Kidney (tissue), 13 donors: ENCODE measurements at regions not wholly inside any gene's neighbourhood (a gene's known extent, or its start where the extent isn't known, plus 50 kb on each side); places are given as distances from the start of the nearest gene placed in this dataset.
A peak's percentile ranks its signal among the peaks of the same experiment; 100 is the strongest.

Experiments
- DNase-seq, 5 donors: peaks; one replicate each; pipeline ENCODE4 v3.0.0-alpha.2; 2013 to 2020
- FAIRE-seq: peaks from 2 replicates; lab custom pipeline; 2012; peaks lifted over from hg19 to GRCh38; lab: Jason Lieb, UNC
- H3K27ac ChIP-seq, 2 donors: one replicate each; pipeline ENCODE4 v1.7.0; 2013; ENCODE audit warnings: low read depth in 2 of 2, low read length in 2 of 2, inconsistent platforms in 1 of 2
- H3K27me3 ChIP-seq: one replicate; pipeline ENCODE4 v1.7.1; 2013; ENCODE audit warnings: low read length, inconsistent platforms; ENCODE audit not compliant: control insufficient read depth, insufficient read depth
- H3K36me3 ChIP-seq, 3 donors: one replicate each; pipeline versions ENCODE4 v1.7.0 to v1.7.1; 2013; ENCODE audit warnings: low read length in 3 of 3, control low read depth in 1 of 3, inconsistent platforms in 1 of 3; ENCODE audit not compliant: insufficient read depth in 3 of 3, control insufficient read depth in 2 of 3
- H3K4me1 ChIP-seq, 3 donors: one replicate each; pipeline versions ENCODE4 v1.7.0 to v1.7.1; 2013; ENCODE audit warnings: low read length in 3 of 3, inconsistent platforms in 1 of 3, low read depth in 1 of 3; ENCODE audit not compliant: control insufficient read depth in 2 of 3, insufficient read depth in 2 of 3
- H3K4me3 ChIP-seq, 3 donors: one replicate each; pipeline versions ENCODE4 v1.7.0 to v1.8.1; 2013; ENCODE audit warnings: low read length in 3 of 3, control low read depth in 1 of 3, inconsistent platforms in 1 of 3
- H3K9ac ChIP-seq, 3 donors: one replicate each; pipeline versions ENCODE4 v1.7.0 to v1.7.1; 2013; ENCODE audit warnings: low read length in 3 of 3, control low read depth in 1 of 3, inconsistent platforms in 1 of 3
- H3K9me3 ChIP-seq, 3 donors: one replicate each; pipeline versions ENCODE4 v1.7.0 to v1.7.1; 2013; ENCODE audit warnings: low read length in 3 of 3, control low read depth in 1 of 3, inconsistent platforms in 1 of 3; ENCODE audit not compliant: control insufficient read depth in 2 of 3, insufficient read depth in 1 of 3
- CTCF ChIP-seq: IDR thresholded peaks from 3 replicates; pipeline ENCODE4 v1.5.1; 2012; ENCODE audit warnings: mild to moderate bottlenecking, moderate library complexity, borderline replicate concordance; ENCODE audit not compliant: insufficient read depth; ENCODE audit errors: extremely low read depth
- intact Hi-C: fragments of 100-400 bp; cut with DNase I; formaldehyde crosslinking; loops from one replicate; pipeline ENCODE4 v1.11.1; 2022
- donor health status: control.
- donor health status: control.
- donor health status: control.
- donor health status: control.
- donor health status: control.
- donor health status: DM: yes; HTN: yes; CAD: no.
- donor health status: Normal renal cell carcinoma (clear cell type).

GRCh38 chr2:16189029-16189835 is 248.9 kb downstream of the MYCN start:
- no peaks in the 10 kb centered on the region for H3K36me3 ChIP-seq
- H3K4me3 ChIP-seq, result no peak overlapping the region
- intact Hi-C loops, result no loop called here
- H3K9ac ChIP-seq, result no peak overlapping the region
- no peak overlapping the region for H3K27ac ChIP-seq
- TF ChIP-seq CTCF, result no peak
- H3K4me1 ChIP-seq, result no peaks in the 10 kb centered on the region
- DNase-seq, result peak in 4 of 5 donors; percentile 76 to 95 (median 85)
- FAIRE-seq, result no peak
- no peaks in the 10 kb centered on the region for H3K9me3 ChIP-seq
- H3K27me3 ChIP-seq, result no peaks in the 10 kb centered on the region

GRCh38 chr2:16188261-16188890 is 248.0 kb downstream of the MYCN start:
- Histone ChIP-seq H3K9ac (no peak overlapping the region), H3K4me1 (no peaks in the 10 kb centered on the region), H3K27me3 (no peaks in the 10 kb centered on the region), H3K36me3 (no peaks in the 10 kb centered on the region), H3K27ac (no peak overlapping the region), H3K4me3 (no peak overlapping the region), H3K9me3 (no peaks in the 10 kb centered on the region)
- DNase-seq, result peak in 1 of 5 donors; percentile 1
- intact Hi-C loops, result no loop called here
- TF ChIP-seq CTCF, result no peak
- FAIRE-seq, result no peak

GRCh38 chr2:16187482-16187817 is 247.1 kb downstream of the MYCN start:
- FAIRE-seq (no peak), DNase-seq (peak in 2 of 5 donors; percentile 58 to 67)
- intact Hi-C loops, result no loop called here
- no peaks in the 10 kb centered on the region for H3K27me3 ChIP-seq
- no peaks in the 10 kb centered on the region for H3K9me3 ChIP-seq
- no peaks in the 10 kb centered on the region for H3K4me1 ChIP-seq
- no peak overlapping the region for H3K27ac ChIP-seq
- no peak overlapping the region for H3K4me3 ChIP-seq
- TF ChIP-seq CTCF, result no peak
- no peaks in the 10 kb centered on the region for H3K36me3 ChIP-seq
- H3K9ac ChIP-seq, result no peak overlapping the region
